HEK293T (cell line): ENCODE measurements at regions not wholly inside any gene's neighbourhood (a gene's known extent, or its start where the extent isn't known, plus 50 kb on each side); places are given as distances from the start of the nearest gene placed in this dataset.

Experiments used
- CTCF ChIA-PET: fragments of 350-600 bp; formaldehyde crosslinking; extraction: SDS; loops from one replicate; lab custom pipeline; 2021; ENCODE audit warnings: antibody characterized with exemption, inconsistent platforms; lab: Yijun Ruan, JAX
- POLR2A ChIA-PET: fragments of 350-600 bp; formaldehyde crosslinking; extraction: SDS; loops from one replicate; lab custom pipeline; 2020; ENCODE audit warnings: antibody characterized with exemption, inconsistent platforms; lab: Yijun Ruan, JAX
- DNase-seq: peaks from one replicate; pipeline ENCODE4 v3.0.0; 2012; ENCODE audit warnings: mixed read lengths; ENCODE audit errors: extremely low spot score
- ARNT ChIP-seq: fragments of 450-650 bp; IDR thresholded peaks from 2 replicates; pipeline ENCODE4 v1.6.1; 2017; ENCODE audit warnings: mild to moderate bottlenecking
- BHLHE40 ChIP-seq: fragments of 450-650 bp; IDR thresholded peaks from 2 replicates; pipeline ENCODE4 v1.6.1; 2016; ENCODE audit warnings: mild to moderate bottlenecking, moderate library complexity, borderline replicate concordance
- CTBP1 ChIP-seq: fragments of 450-650 bp; IDR thresholded peaks from 2 replicates; pipeline ENCODE4 v1.6.1; 2016; ENCODE audit warnings: borderline replicate concordance
- ELF4 ChIP-seq: fragments of 450-650 bp; IDR thresholded peaks from 2 replicates; pipeline ENCODE4 v1.6.1; 2017; ENCODE audit warnings: antibody characterized with exemption
- FOXA1 ChIP-seq: fragments of 450-650 bp; IDR thresholded peaks from 2 replicates; pipeline ENCODE4 v1.6.1; 2016; ENCODE audit warnings: mild to moderate bottlenecking
- FOXK2 ChIP-seq: fragments of 450-650 bp; IDR thresholded peaks from 2 replicates; pipeline ENCODE4 v1.6.1; 2016; ENCODE audit warnings: mild to moderate bottlenecking
- FOXM1 ChIP-seq: fragments of 450-650 bp; IDR thresholded peaks from 2 replicates; pipeline ENCODE4 v1.6.1; 2017; ENCODE audit warnings: mild to moderate bottlenecking, borderline replicate concordance
- HDGF ChIP-seq: fragments of 450-650 bp; IDR thresholded peaks from 2 replicates; pipeline ENCODE4 v1.6.1; 2017; ENCODE audit warnings: antibody characterized with exemption, borderline replicate concordance
- L3MBTL2 ChIP-seq: fragments of 450-650 bp; conservative IDR thresholded peaks from 2 replicates; pipeline ENCODE4 v1.6.1; 2016; ENCODE audit warnings: mild to moderate bottlenecking
- NFRKB ChIP-seq: fragments of 450-650 bp; IDR thresholded peaks from 2 replicates; pipeline ENCODE4 v1.6.1; 2016; ENCODE audit warnings: mild to moderate bottlenecking, moderate library complexity
- PKNOX1 ChIP-seq: fragments of 450-650 bp; IDR thresholded peaks from 2 replicates; pipeline ENCODE4 v1.6.1; 2016
- SUZ12 ChIP-seq: fragments of 450-650 bp; IDR thresholded peaks from 2 replicates; pipeline ENCODE4 v1.6.1; 2016; ENCODE audit warnings: mild to moderate bottlenecking
- TARDBP ChIP-seq: fragments of 450-650 bp; IDR thresholded peaks from 2 replicates; pipeline ENCODE4 v1.6.1; 2016
- ZNF384 ChIP-seq: fragments of 450-650 bp; IDR thresholded peaks from 2 replicates; pipeline ENCODE4 v1.6.1; 2016

- POLR2A ChIA-PET = interaction anchor here (0.7 to 1.6 kb wide), 2 partner anchors 9 to 42 kb away, joined by 3 to 5 read pairs; no protein-coding TSS in a partner anchor
- 0 out of 2 replicates have a peak, but pooled peaks have one; percentile 14 for TF ChIP-seq CTBP1
- 0 out of 2 replicates have a peak, but pooled peaks have one; percentile 11 for TF ChIP-seq L3MBTL2
- TF ChIP-seq ARNT = no peak
- CTCF ChIA-PET = interaction anchor here (0.5 to 1.6 kb wide), 4 partner anchors 19 to 227 kb away, joined by 3 to 4 read pairs (median 4); no protein-coding TSS in a partner anchor
- peak; percentile 86 for DNase-seq
Observed at GRCh38 chr9:121598167-121598964, 53.1 kb upstream of the DAB2IP start.

GRCh38 chr9:121598965-121599871 is 52.2 kb upstream of the DAB2IP start:
- DNase-seq = peak; percentile 78
- TF ChIP-seq L3MBTL2 = 0 out of 2 replicates have a peak, but pooled peaks have one; percentile 23
- no peak for TF ChIP-seq PKNOX1
- TF ChIP-seq SUZ12 = no peak
- TF ChIP-seq ARNT = 0 out of 2 replicates have a peak, but pooled peaks have one; percentile 28
- 0 out of 2 replicates have a peak, but pooled peaks have one; percentile 52 for TF ChIP-seq FOXM1
- POLR2A ChIA-PET = interaction anchor here (0.5 to 1.6 kb wide), 3 partner anchors 10 to 67 kb away, joined by 3 to 5 read pairs (median 4); no protein-coding TSS in a partner anchor
- CTCF ChIA-PET = interaction anchor here (0.6 to 1.6 kb wide), 4 partner anchors 20 to 227 kb away, joined by 3 to 4 read pairs (median 3); no protein-coding TSS in a partner anchor

- CTCF ChIA-PET = interaction anchor here (0.9 kb wide), 1 partner anchor 21 kb away, joined by 3 read pairs; no protein-coding TSS in a partner anchor
- POLR2A ChIA-PET = interaction anchor here (1.3 kb wide), 1 partner anchor 10 kb away, joined by 4 read pairs; no protein-coding TSS in a partner anchor
- TF ChIP-seq ZNF384 = no peak
- DNase-seq = peak; percentile 35
Observed at GRCh38 chr9:121599872-121600585, 51.4 kb upstream of the DAB2IP start.

GRCh38 chr9:121601194-121601593 is 50.2 kb upstream of the DAB2IP start:
- TF ChIP-seq NFRKB (no peak), TARDBP (no peak), ELF4 (no peak), BHLHE40 (no peak), PKNOX1 (no peak), ARNT (no peak), FOXK2 (no peak), SUZ12 (no peak), FOXA1 (no peak), FOXM1 (no peak), HDGF (no peak), ZNF384 (no peak)
- POLR2A ChIA-PET = no interaction called here
- DNase-seq = no peak
- CTCF ChIA-PET = no interaction called here
